Bronchial epithelial cell (primary cell): ENCODE measurements at regions not wholly inside any gene's neighbourhood (a gene's known extent, or its start where the extent isn't known, plus 50 kb on each side); places are given as distances from the start of the nearest gene placed in this dataset.

ENCODE experiments used
- DNase-seq: peaks from one replicate; pipeline ENCODE4 v3.0.0-alpha.2; 2010; ENCODE audit warnings: low read depth
- FAIRE-seq: peaks from 2 replicates; lab custom pipeline; 2011; peaks lifted over from hg19 to GRCh38; lab: Jason Lieb, UNC
- H3K27me3 ChIP-seq: 2 replicates; pipeline ENCODE4 v1.5.1; 2011; ENCODE audit warnings: low read length; ENCODE audit not compliant: control insufficient read depth, insufficient read depth
- H3K36me3 ChIP-seq: 2 replicates; pipeline ENCODE4 v1.5.1; 2011; ENCODE audit warnings: low read length; ENCODE audit not compliant: control insufficient read depth, insufficient read depth
- H3K4me3 ChIP-seq: 2 replicates; pipeline ENCODE4 v1.5.1; 2011; ENCODE audit warnings: mild to moderate bottlenecking, low read depth, low read length, control low read depth
- CTCF ChIP-seq: IDR thresholded peaks from 2 replicates; pipeline ENCODE4 v1.5.1; 2011; ENCODE audit warnings: mild to moderate bottlenecking, moderate library complexity, low read length, control low read depth, inconsistent platforms; ENCODE audit not compliant: insufficient read depth, severe bottlenecking

- DNase-seq (no peak), FAIRE-seq (no peak)
- no peak for TF ChIP-seq CTCF
- H3K36me3 ChIP-seq = no peaks in the 10 kb centered on the region
- H3K4me3 ChIP-seq = no peak overlapping the region
- no peaks in the 10 kb centered on the region for H3K27me3 ChIP-seq
These were observed 1198.6 kb upstream of the EPHA6 start for GRCh38 chr3:95615592-95616310.

GRCh38 chr3:95626107-95626506 lies 1188.3 kb upstream of the EPHA6 start:
- Histone ChIP-seq H3K36me3 (no peaks in the 10 kb centered on the region), H3K4me3 (no peak overlapping the region), H3K27me3 (no peaks in the 10 kb centered on the region)
- FAIRE-seq (no peak), DNase-seq (no peak)
- no peak for TF ChIP-seq CTCF

DNA sequence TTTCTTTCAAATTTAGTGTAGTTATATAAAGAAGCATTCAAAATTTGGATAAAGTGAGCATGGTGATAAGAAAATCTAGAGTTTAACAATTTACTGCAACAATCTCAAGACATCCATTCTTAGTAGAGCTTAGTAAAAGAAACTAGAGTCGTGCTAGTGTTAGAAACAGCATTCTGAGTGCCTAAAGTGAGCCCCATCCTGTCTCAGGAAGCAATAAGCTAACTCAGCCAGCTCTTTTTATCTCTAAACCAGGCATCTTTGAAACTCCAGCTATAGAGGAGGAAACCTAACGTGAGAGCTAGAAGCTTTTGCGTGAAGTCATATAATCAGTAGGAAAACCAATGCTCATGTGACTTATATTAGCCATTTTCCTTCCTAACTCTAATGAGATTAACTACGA lies 1187.1 kb upstream of the EPHA6 start:
- no peaks in the 10 kb centered on the region for H3K36me3 ChIP-seq
- H3K4me3 ChIP-seq = no peak overlapping the region
- H3K27me3 ChIP-seq = no peaks in the 10 kb centered on the region
- no peak for TF ChIP-seq CTCF
- FAIRE-seq (no peak), DNase-seq (no peak)

DNA sequence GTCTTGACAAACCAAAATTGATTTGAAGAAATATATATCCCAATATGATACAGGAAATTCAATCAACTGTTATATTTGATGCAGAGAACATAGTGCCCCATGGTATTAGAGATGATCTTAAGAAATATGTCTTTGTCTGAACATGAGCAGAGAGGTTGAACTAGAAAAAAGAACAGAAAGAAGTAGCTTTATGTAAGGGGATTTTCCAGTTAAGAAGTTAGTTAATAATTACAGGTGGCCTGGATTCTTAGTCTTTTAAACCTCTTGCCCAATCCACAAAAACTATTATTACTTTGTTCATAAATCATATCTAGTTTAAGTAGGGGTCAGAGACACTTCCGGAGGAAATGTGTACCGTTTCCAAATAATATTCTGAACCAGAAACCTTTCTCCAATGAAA lies 1186.7 kb upstream of the EPHA6 start:
- DNase-seq = no peak
- H3K27me3 ChIP-seq = no peaks in the 10 kb centered on the region
- no peak for FAIRE-seq
- H3K4me3 ChIP-seq = no peak overlapping the region
- no peak for TF ChIP-seq CTCF
- no peaks in the 10 kb centered on the region for H3K36me3 ChIP-seq

DNA sequence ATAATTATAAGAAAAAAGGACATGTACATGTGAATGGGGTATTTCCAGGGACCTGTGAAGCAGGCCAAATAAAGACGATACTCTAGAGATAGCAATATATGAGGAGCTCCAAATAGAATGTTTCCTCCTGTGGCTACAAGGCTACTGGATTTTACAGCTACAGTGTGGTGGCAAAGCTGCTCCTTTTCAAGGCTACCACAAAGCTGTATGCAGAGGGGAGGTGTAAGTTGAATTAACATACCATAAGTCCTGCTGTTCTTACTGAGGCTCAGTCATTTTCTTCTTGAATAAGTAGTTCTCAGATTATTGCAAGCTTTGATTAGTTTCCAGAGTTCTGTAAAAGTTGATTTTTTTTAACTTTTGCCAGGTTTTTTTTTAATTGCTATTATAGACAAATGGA lies 1184.6 kb upstream of the EPHA6 start:
- FAIRE-seq (no peak), DNase-seq (no peak)
- Histone ChIP-seq H3K4me3 (no peak overlapping the region), H3K36me3 (no peaks in the 10 kb centered on the region), H3K27me3 (no peaks in the 10 kb centered on the region)
- no peak for TF ChIP-seq CTCF

- no peaks in the 10 kb centered on the region for H3K27me3 ChIP-seq
- DNase-seq (no peak), FAIRE-seq (no peak)
- no peaks in the 10 kb centered on the region for H3K36me3 ChIP-seq
- H3K4me3 ChIP-seq = no peak overlapping the region
- no peak for TF ChIP-seq CTCF
These were observed 1169.1 kb upstream of the EPHA6 start for GRCh38 chr3:95645291-95645690.
